ENCODE measurements at regions not wholly inside any gene's neighbourhood (a gene's known extent, or its start where the extent isn't known, plus 50 kb on each side); places are given as distances from the start of the nearest gene placed in this dataset.

- no peak overlapping the region for H3K9ac ChIP-seq (ENCODE audit: low read length)
- no peaks in the 10 kb centered on the region for H3K27me3 ChIP-seq (ENCODE audit: low read length)
- H3F3A ChIP-seq (ENCODE audit: low read length, unreplicated experiment) = no peaks in the 10 kb centered on the region
- H2AFZ ChIP-seq (ENCODE audit: low read length) = no peak overlapping the region
- CTCF ChIA-PET = no interaction called here
- DNase-seq (no peak), ATAC-seq (no peak)
- no peak overlapping the region for H3K4me2 ChIP-seq (ENCODE audit: low read length)
- H3K36me3 ChIP-seq (ENCODE audit: low read depth, low read length) = no peaks in the 10 kb centered on the region
- H4K20me1 ChIP-seq (ENCODE audit: low read length) = no peaks in the 10 kb centered on the region
- POLR2A ChIA-PET (ENCODE audit: unreplicated experiment) = no interaction called here
- BruUV-seq (replicated peaks) = no TSS peak
- TF ChIP-seq EZH2phosphoT487 (IDR thresholded peaks at IDR 0.05; ENCODE audit: borderline replicate concordance, low read length) (no peak), EZH2 (IDR thresholded peaks at IDR 0.05; ENCODE audit: low read length, unreplicated experiment) (no peak), CTCF (conservative IDR thresholded peaks at IDR 0.05; ENCODE audit: low read depth, low read length) (no peak)
- H3K27ac ChIP-seq (ENCODE audit: low read length) = no peak overlapping the region
- H3K9me2 ChIP-seq (replicated peaks; ENCODE audit: low read length) = no peaks in the 10 kb centered on the region
- peaks cover 29% of the 10 kb centered on the region; the same call in 1 of the 2 replicates for H3K9me3 ChIP-seq (ENCODE audit: low read length)
- H3K79me2 ChIP-seq (ENCODE audit: low read length) = no peaks in the 10 kb centered on the region
- no peaks in the 10 kb centered on the region for H3K4me1 ChIP-seq (ENCODE audit: insufficient read depth, low read length)
- intact Hi-C loops (cut with micrococcal nuclease) = no loop called here
- no peak overlapping the region for H3K4me3 ChIP-seq (ENCODE audit: low read length)
These were observed 609.0 kb upstream of the STXBP6 start for GRCh38 chr14:25658988-25659387.

- no peaks in the 10 kb centered on the region for H3F3A ChIP-seq (ENCODE audit: low read length, unreplicated experiment)
- intact Hi-C loops (cut with micrococcal nuclease) = no loop called here
- TF ChIP-seq EZH2phosphoT487 (IDR thresholded peaks at IDR 0.05; ENCODE audit: borderline replicate concordance, low read length) = no peak
- TF ChIP-seq CTCF (conservative IDR thresholded peaks at IDR 0.05; ENCODE audit: low read depth, low read length) = no peak
- no peak for TF ChIP-seq EZH2 (IDR thresholded peaks at IDR 0.05; ENCODE audit: low read length, unreplicated experiment)
- H3K4me2 ChIP-seq (ENCODE audit: low read length) = no peak overlapping the region
- no peak overlapping the region for H3K9ac ChIP-seq (ENCODE audit: low read length)
- H4K20me1 ChIP-seq (ENCODE audit: low read length) = no peaks in the 10 kb centered on the region
- ChIA-PET POLR2A (ENCODE audit: unreplicated experiment) (no interaction called here), CTCF (no interaction called here)
- no peak for DNase-seq
- H3K27me3 ChIP-seq (ENCODE audit: low read length) = no peaks in the 10 kb centered on the region
- H3K9me3 ChIP-seq (ENCODE audit: low read length) = peaks cover 25% of the 10 kb centered on the region; the same call in 1 of the 2 replicates
- no peak for ATAC-seq
- H3K9me2 ChIP-seq (replicated peaks; ENCODE audit: low read length) = no peaks in the 10 kb centered on the region
- BruUV-seq (replicated peaks) = no TSS peak
- no peaks in the 10 kb centered on the region for H3K79me2 ChIP-seq (ENCODE audit: low read length)
- no peaks in the 10 kb centered on the region for H3K36me3 ChIP-seq (ENCODE audit: low read depth, low read length)
- H3K4me1 ChIP-seq (ENCODE audit: insufficient read depth, low read length) = no peaks in the 10 kb centered on the region
- H3K27ac ChIP-seq (ENCODE audit: low read length) = no peak overlapping the region
- H2AFZ ChIP-seq (ENCODE audit: low read length) = no peak overlapping the region
- H3K4me3 ChIP-seq (ENCODE audit: low read length) = no peak overlapping the region
These were observed 580.5 kb upstream of the STXBP6 start for GRCh38 chr14:25630447-25630846.

DNA sequence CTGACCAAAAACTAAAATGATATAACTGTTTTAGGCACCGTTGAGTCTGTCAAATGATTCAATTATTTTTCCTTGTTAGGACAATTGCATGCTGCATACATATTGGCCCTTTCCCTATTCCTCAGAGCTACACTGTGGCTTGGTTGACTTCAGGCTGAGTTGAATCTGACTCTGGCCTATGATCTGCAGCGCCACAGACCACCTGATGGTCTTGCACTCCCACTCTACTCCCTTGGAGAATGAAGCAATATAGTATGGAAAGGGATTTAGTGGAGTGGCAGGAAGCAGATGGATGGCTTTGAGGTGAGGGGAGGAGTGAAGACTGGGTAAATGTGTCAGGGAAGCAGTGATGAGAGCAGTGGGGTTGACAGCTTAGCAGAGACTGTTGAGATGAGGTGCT lies 579.0 kb upstream of the STXBP6 start:
- no peaks in the 10 kb centered on the region for H3K9me2 ChIP-seq (replicated peaks; ENCODE audit: low read length)
- intact Hi-C loops (cut with micrococcal nuclease) = no loop called here
- no peak overlapping the region for H3K9ac ChIP-seq (ENCODE audit: low read length)
- DNase-seq = no peak
- no peak overlapping the region for H2AFZ ChIP-seq (ENCODE audit: low read length)
- ChIA-PET CTCF (no interaction called here), POLR2A (ENCODE audit: unreplicated experiment) (no interaction called here)
- no peaks in the 10 kb centered on the region for H3K4me1 ChIP-seq (ENCODE audit: insufficient read depth, low read length)
- no TSS peak for BruUV-seq (replicated peaks)
- H3F3A ChIP-seq (ENCODE audit: low read length, unreplicated experiment) = no peaks in the 10 kb centered on the region
- ATAC-seq = no peak
- H3K79me2 ChIP-seq (ENCODE audit: low read length) = no peaks in the 10 kb centered on the region
- no peaks in the 10 kb centered on the region for H3K36me3 ChIP-seq (ENCODE audit: low read depth, low read length)
- no peaks in the 10 kb centered on the region for H3K27me3 ChIP-seq (ENCODE audit: low read length)
- no peak overlapping the region for H3K4me3 ChIP-seq (ENCODE audit: low read length)
- H3K9me3 ChIP-seq (ENCODE audit: low read length) = peaks cover 22% of the 10 kb centered on the region; the same call in 1 of the 2 replicates
- no peak overlapping the region for H3K4me2 ChIP-seq (ENCODE audit: low read length)
- no peak for TF ChIP-seq EZH2phosphoT487 (IDR thresholded peaks at IDR 0.05; ENCODE audit: borderline replicate concordance, low read length)
- TF ChIP-seq EZH2 (IDR thresholded peaks at IDR 0.05; ENCODE audit: low read length, unreplicated experiment) = no peak
- no peak for TF ChIP-seq CTCF (conservative IDR thresholded peaks at IDR 0.05; ENCODE audit: low read depth, low read length)
- H3K27ac ChIP-seq (ENCODE audit: low read length) = no peak overlapping the region
- H4K20me1 ChIP-seq (ENCODE audit: low read length) = no peaks in the 10 kb centered on the region

All from PC-3 (cell line).